GM23248 (cell line): ENCODE measurements at regions not wholly inside any gene's neighbourhood (a gene's known extent, or its start where the extent isn't known, plus 50 kb on each side); places are given as distances from the start of the nearest gene placed in this dataset.

Experiments
- DNase-seq: peaks from one replicate; pipeline ENCODE4 v3.0.0-alpha.2; 2015
- H2AFZ ChIP-seq: fragments of 200-600 bp; sonication (generic); 2 replicates; pipeline ENCODE4 v1.6.1; 2016; ENCODE audit warnings: antibody characterized with exemption
- H3F3A ChIP-seq: fragments of 200-600 bp; sonication (generic); 2 replicates; pipeline ENCODE4 v1.6.1; 2016; ENCODE audit warnings: mild to moderate bottlenecking, antibody characterized with exemption, mixed run types; ENCODE audit not compliant: insufficient read depth
- H3K27ac ChIP-seq: fragments of 200-600 bp; sonication (generic); 2 replicates; pipeline ENCODE4 v1.5.1; 2016; ENCODE audit warnings: mild to moderate bottlenecking
- H3K27me3 ChIP-seq: fragments of 200-600 bp; sonication (generic); replicated peaks from 2 replicates; pipeline ENCODE4 v1.6.1; 2016; ENCODE audit warnings: mild to moderate bottlenecking; ENCODE audit not compliant: insufficient read depth
- H3K36me3 ChIP-seq: fragments of 200-600 bp; sonication (generic); 2 replicates; pipeline ENCODE4 v1.6.1; 2016; ENCODE audit warnings: low read depth, mild to moderate bottlenecking
- H3K4me1 ChIP-seq: fragments of 200-600 bp; sonication (generic); 2 replicates; pipeline ENCODE4 v1.6.1; 2016; ENCODE audit warnings: mild to moderate bottlenecking; ENCODE audit not compliant: insufficient read depth
- H3K4me2 ChIP-seq: fragments of 200-600 bp; sonication (generic); one replicate; pipeline ENCODE4 v1.6.1; 2016; ENCODE audit warnings: mild to moderate bottlenecking; ENCODE audit not compliant: unreplicated experiment
- H3K4me3 ChIP-seq: fragments of 200-600 bp; sonication (generic); 2 replicates; pipeline ENCODE4 v1.5.1; 2016; ENCODE audit warnings: mild to moderate bottlenecking
- H3K79me2 ChIP-seq: fragments of 200-600 bp; sonication (generic); 2 replicates; pipeline ENCODE4 v1.6.1; 2016; ENCODE audit warnings: mild to moderate bottlenecking; ENCODE audit not compliant: insufficient read depth
- H3K9ac ChIP-seq: fragments of 200-600 bp; sonication (generic); 2 replicates; pipeline ENCODE4 v1.6.1; 2016; ENCODE audit warnings: mild to moderate bottlenecking
- H3K9me2 ChIP-seq: fragments of 200-600 bp; sonication (generic); 2 replicates; pipeline ENCODE4 v1.6.1; 2016; ENCODE audit warnings: mixed run types, mild to moderate bottlenecking, moderate library complexity; ENCODE audit not compliant: insufficient read depth
- H3K9me3 ChIP-seq: fragments of 200-600 bp; sonication (generic); one replicate; pipeline ENCODE4 v1.6.1; 2017; ENCODE audit warnings: low read depth
- H4K20me1 ChIP-seq: fragments of 200-600 bp; sonication (generic); 2 replicates; pipeline ENCODE4 v1.6.0; 2016; ENCODE audit not compliant: insufficient read depth
- EZH2 ChIP-seq: fragments of 200-600 bp; sonication (generic); IDR thresholded peaks from 2 replicates; pipeline ENCODE4 v1.6.1; 2018; ENCODE audit warnings: antibody characterized with exemption, mild to moderate bottlenecking; ENCODE audit not compliant: insufficient read depth, poor library complexity, severe bottlenecking
- EZH2phosphoT487 ChIP-seq: fragments of 200-600 bp; sonication (generic); IDR thresholded peaks from 2 replicates; pipeline ENCODE4 v1.6.1; 2018; ENCODE audit warnings: antibody characterized with exemption, moderate library complexity, mild to moderate bottlenecking, low read depth; ENCODE audit not compliant: insufficient read depth
- WGBS, 2 experiments: methylation state at CpG; one replicate each; pipeline ENCODE4 v1.1.6; 2015 to 2017; ENCODE audit warnings: low lambda C conversion rate in 2 of 2, low coverage in 1 of 2; ENCODE audit errors: missing lambda C conversion rate in 2 of 2; 5-methylcytosine and 5-hydroxymethylcytosine counted together
- in situ Hi-C: fragments of 300-500 bp; cut with MboI; formaldehyde crosslinking; loops from 2 replicates; pipeline ENCODE4 v1.15.0; 2020

- no peak for DNase-seq
- in situ Hi-C loops = no loop called here
- Histone ChIP-seq H2AFZ (no peak overlapping the region), H3K4me2 (no peak overlapping the region), H3K79me2 (no peaks in the 10 kb centered on the region), H3K9me2 (no peaks in the 10 kb centered on the region), H3K9me3 (no peaks in the 10 kb centered on the region), H4K20me1 (no peaks in the 10 kb centered on the region), H3K27me3 (no peaks in the 10 kb centered on the region), H3K9ac (no peak overlapping the region), H3K4me1 (no peaks in the 10 kb centered on the region), H3F3A (no peaks in the 10 kb centered on the region), H3K36me3 (no peaks in the 10 kb centered on the region), H3K4me3 (no peak overlapping the region), H3K27ac (no peak overlapping the region)
- no peak for TF ChIP-seq EZH2phosphoT487
- TF ChIP-seq EZH2 = no peak
- WGBS, 2 experiments = 19 to 23% methylated on average over 3 of the region's 3 CpGs
Observed at GRCh38 chr4:132266374-132266773, 882.7 kb upstream of the PCDH10 start.

DNA sequence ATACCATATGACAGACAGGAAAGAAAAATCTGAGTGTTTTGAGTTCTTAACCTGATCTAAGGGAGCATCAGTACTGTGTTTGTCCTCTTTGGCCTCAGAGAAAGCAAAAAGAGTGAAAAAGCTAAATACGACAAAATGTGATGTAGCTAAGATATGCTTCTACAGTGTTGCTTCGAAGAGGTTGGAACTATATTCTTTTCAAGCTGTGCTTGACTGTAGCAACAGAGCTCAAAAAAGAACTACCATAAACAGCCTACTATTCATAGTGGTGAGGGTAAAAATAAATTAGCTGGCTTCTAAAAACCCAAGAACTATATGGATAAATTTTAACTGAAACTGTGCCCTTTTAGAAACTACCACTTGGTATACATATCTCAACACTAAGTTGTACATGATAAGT lies 881.8 kb upstream of the PCDH10 start:
- H4K20me1 ChIP-seq = no peaks in the 10 kb centered on the region
- H3K9me2 ChIP-seq = no peaks in the 10 kb centered on the region
- WGBS, 2 experiments = 12 to 22% methylated on average over 2 of the region's 2 CpGs
- TF ChIP-seq EZH2phosphoT487 (no peak), EZH2 (no peak)
- no peaks in the 10 kb centered on the region for H3K9me3 ChIP-seq
- H3K4me3 ChIP-seq = no peak overlapping the region
- no peaks in the 10 kb centered on the region for H3K4me1 ChIP-seq
- H3K4me2 ChIP-seq = no peak overlapping the region
- no peak for DNase-seq
- H3K9ac ChIP-seq = no peak overlapping the region
- H3K27me3 ChIP-seq = no peaks in the 10 kb centered on the region
- no peaks in the 10 kb centered on the region for H3F3A ChIP-seq
- no peaks in the 10 kb centered on the region for H3K36me3 ChIP-seq
- H3K79me2 ChIP-seq = no peaks in the 10 kb centered on the region
- in situ Hi-C loops = no loop called here
- no peak overlapping the region for H3K27ac ChIP-seq
- H2AFZ ChIP-seq = no peak overlapping the region

DNA sequence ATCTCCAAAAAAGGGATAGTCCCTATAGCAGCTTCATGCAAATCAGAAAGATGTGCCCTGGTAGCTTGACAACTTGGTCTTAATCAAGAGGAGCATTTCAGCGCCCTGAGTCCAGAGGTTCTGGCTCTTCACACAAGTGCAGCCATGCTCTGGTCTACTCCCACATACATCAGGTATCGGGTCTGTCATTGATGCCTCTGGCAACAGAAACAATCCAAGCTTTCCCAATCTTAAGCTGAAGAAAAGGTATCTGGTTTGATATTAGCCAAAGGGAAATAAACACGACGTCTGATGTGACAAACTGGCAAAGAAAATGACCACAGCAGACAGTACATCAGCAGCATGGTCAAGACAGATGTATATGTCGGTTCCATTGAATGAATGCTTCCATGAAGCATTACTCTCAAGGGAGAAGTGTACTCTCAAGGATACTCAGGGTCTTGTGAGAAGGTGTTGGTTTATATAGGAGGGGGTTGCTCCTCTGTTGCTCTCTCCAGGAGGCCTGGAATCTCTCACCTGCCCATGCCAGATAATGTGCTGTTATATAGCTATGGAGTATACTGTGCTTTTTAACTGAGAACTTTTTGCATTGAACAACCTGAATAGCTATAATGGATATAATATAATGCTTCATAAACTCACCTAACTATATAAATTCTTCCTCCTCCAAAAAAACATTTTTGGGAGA lies 879.6 kb upstream of the PCDH10 start:
- Histone ChIP-seq H3K27me3 (no peaks in the 10 kb centered on the region), H3K9me2 (no peaks in the 10 kb centered on the region), H2AFZ (no peak overlapping the region), H3K9me3 (no peaks in the 10 kb centered on the region), H3K27ac (no peak overlapping the region), H4K20me1 (no peaks in the 10 kb centered on the region), H3K36me3 (no peaks in the 10 kb centered on the region), H3K4me1 (no peaks in the 10 kb centered on the region), H3K4me2 (no peak overlapping the region), H3K4me3 (no peak overlapping the region), H3K79me2 (no peaks in the 10 kb centered on the region), H3K9ac (no peak overlapping the region), H3F3A (no peaks in the 10 kb centered on the region)
- DNase-seq = no peak
- no peak for TF ChIP-seq EZH2
- TF ChIP-seq EZH2phosphoT487 = no peak
- WGBS, 2 experiments = 9 to 15% methylated on average over 5 of the region's 5 CpGs
- in situ Hi-C loops = no loop called here

GRCh38 chr4:132275583-132276121 lies 873.4 kb upstream of the PCDH10 start:
- no peak overlapping the region for H3K9ac ChIP-seq
- H3K79me2 ChIP-seq = no peaks in the 10 kb centered on the region
- no peaks in the 10 kb centered on the region for H3F3A ChIP-seq
- in situ Hi-C loops = no loop called here
- no peaks in the 10 kb centered on the region for H3K4me1 ChIP-seq
- no peak overlapping the region for H3K4me2 ChIP-seq
- no peak overlapping the region for H3K27ac ChIP-seq
- no peak for TF ChIP-seq EZH2
- H3K4me3 ChIP-seq = no peak overlapping the region
- H3K36me3 ChIP-seq = no peaks in the 10 kb centered on the region
- no peaks in the 10 kb centered on the region for H3K9me3 ChIP-seq
- H3K27me3 ChIP-seq = no peaks in the 10 kb centered on the region
- H4K20me1 ChIP-seq = no peaks in the 10 kb centered on the region
- H3K9me2 ChIP-seq = no peaks in the 10 kb centered on the region
- WGBS, 2 experiments = 2 to 5% methylated on average over 1 of the region's 1 CpG
- H2AFZ ChIP-seq = no peak overlapping the region
- no peak for DNase-seq
